ENCODE measurements at regions not wholly inside any gene's neighbourhood (a gene's known extent, or its start where the extent isn't known, plus 50 kb on each side); places are given as distances from the start of the nearest gene placed in this dataset.
"Not testable (repeated sequence)": the region's sequence is repeated elsewhere in the genome, so short reads cannot be mapped to it uniquely, and the experiment has no call there.

DNA sequence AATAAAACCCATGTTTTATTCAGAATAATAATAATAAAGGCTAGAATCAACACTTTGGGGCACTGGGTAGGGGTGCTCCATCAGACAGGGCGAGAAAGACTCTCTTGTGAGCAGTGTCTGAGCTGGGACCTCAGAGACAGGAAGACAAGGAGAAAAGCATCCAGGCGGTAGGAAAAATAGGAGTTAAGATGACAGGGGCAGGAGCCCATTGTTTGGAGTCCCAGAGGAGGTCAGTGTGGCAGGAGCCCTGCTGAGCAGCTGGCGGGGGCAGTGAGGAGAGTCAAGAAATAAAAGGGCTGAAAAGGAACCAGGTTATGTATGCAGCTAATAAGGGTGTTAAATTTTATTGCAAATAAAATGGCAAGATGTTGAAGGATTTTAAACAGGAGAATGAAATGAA is 457.4 kb downstream of the FBXO15 start:
- H3K36me3 ChIP-seq (ENCODE audit: control insufficient read depth, low read depth, low read length), result no peaks in the 10 kb centered on the region
- H3K9me3 ChIP-seq (ENCODE audit: control insufficient read depth, low read depth, low read length), result no peaks in the 10 kb centered on the region
- peaks cover 11% of the 10 kb centered on the region for H3K4me1 ChIP-seq (ENCODE audit: control insufficient read depth, low read depth, low read length)
- no peak overlapping the region for H3K9ac ChIP-seq (ENCODE audit: low read length)
- no peak overlapping the region for H3K4me3 ChIP-seq (ENCODE audit: low read length)
- no peak overlapping the region for H3K27ac ChIP-seq (ENCODE audit: low read length)
- H3K27me3 ChIP-seq (ENCODE audit: control insufficient read depth, insufficient read depth, low read length), result no peaks in the 10 kb centered on the region

DNA sequence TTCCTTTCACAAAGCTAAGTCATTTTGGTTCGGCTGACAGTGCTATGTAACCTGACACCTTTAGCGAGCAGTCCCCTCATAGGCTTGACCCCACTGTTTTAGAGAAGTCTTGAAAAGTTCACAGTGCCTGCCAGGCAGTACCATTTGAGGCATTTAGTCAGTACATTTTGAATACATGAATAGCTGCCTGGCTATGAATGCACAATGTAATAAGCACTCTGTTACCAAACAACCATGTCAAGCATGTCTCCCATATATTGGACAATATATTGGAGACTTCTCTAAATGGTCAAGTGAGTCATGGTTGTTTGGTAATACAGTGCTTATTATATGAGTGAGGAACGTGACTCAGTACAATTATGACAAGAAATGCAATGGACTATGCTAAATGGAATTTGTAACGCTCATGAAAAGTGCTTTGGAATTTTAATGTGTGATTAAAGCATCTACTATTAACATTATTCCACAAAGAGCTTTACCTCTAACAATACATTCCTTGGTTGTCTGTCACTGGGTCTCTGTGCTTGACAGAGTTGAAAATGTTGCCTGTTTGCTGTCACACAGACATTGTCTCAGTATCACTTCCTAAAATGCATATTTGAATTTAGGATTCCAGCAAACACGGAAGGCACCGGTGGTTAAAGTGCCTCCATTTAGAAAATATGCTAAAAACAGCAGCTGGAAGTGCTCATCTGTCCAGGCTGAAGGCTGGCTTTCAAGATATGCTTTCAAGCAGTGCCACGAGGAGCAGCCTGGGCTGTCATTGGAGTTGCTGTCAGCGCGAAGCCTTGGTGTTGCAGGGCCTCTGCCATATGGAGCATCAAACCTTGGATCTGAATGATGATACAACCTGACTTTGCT is 458.6 kb downstream of the FBXO15 start:
- H3K9me3 ChIP-seq (ENCODE audit: control insufficient read depth, low read depth, low read length), result no peaks in the 10 kb centered on the region
- peaks cover 11% of the 10 kb centered on the region for H3K4me1 ChIP-seq (ENCODE audit: control insufficient read depth, low read depth, low read length)
- H3K27me3 ChIP-seq (ENCODE audit: control insufficient read depth, insufficient read depth, low read length), result no peaks in the 10 kb centered on the region
- no peaks in the 10 kb centered on the region for H3K36me3 ChIP-seq (ENCODE audit: control insufficient read depth, low read depth, low read length)
- H3K27ac ChIP-seq (ENCODE audit: low read length), result no peak overlapping the region
- no peak overlapping the region for H3K9ac ChIP-seq (ENCODE audit: low read length)
- no peak overlapping the region for H3K4me3 ChIP-seq (ENCODE audit: low read length)

DNA sequence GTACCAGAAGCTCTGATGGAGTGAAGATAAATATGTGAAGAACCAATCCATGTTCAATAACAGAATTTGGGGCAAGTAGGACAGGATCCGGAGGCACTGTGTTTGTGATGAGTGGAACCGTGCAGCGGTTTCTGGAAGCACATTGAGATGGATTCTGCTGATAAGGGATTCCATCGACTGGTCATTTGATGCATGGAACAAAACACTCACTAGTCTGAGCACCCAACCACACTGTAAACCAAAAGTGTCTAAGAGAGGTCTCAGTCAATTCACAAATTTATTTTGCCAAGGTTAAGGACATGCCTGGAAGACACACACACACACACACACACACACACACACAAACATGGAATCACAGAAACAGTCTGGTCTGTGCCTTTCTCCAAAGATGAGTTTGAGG is 459.5 kb downstream of the FBXO15 start:
- H3K9me3 ChIP-seq (ENCODE audit: control insufficient read depth, low read depth, low read length), result no peaks in the 10 kb centered on the region
- no peaks in the 10 kb centered on the region for H3K27me3 ChIP-seq (ENCODE audit: control insufficient read depth, insufficient read depth, low read length)
- H3K9ac ChIP-seq (ENCODE audit: low read length), result no peak overlapping the region
- H3K36me3 ChIP-seq (ENCODE audit: control insufficient read depth, low read depth, low read length), result no peaks in the 10 kb centered on the region
- peaks cover 11% of the 10 kb centered on the region for H3K4me1 ChIP-seq (ENCODE audit: control insufficient read depth, low read depth, low read length)
- H3K4me3 ChIP-seq (ENCODE audit: low read length), result no peak overlapping the region
- no peak overlapping the region for H3K27ac ChIP-seq (ENCODE audit: low read length)

DNA sequence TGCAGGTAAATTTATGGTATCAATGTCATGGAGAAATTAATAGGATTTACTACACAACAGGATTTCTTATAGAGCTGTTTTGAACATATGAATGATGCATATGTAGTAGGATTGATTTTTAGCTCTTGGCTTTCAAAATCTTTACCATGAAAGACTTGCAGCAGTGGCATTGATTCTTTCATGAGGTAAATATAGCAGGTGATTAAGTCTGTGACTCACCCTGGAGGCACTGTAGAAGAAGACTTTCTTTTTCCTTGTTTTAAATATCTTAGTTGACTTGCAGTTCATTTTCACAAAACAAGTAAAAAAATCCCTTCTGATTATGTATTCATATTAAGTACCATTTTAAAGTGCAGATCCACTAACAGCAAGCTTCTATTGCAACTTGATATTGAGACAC is 463.0 kb downstream of the FBXO15 start:
- Histone ChIP-seq H3K9me3 (ENCODE audit: control insufficient read depth, low read depth, low read length) (no peaks in the 10 kb centered on the region), H3K4me1 (ENCODE audit: control insufficient read depth, low read depth, low read length) (peaks cover 3% of the 10 kb centered on the region), H3K27me3 (ENCODE audit: control insufficient read depth, insufficient read depth, low read length) (no peaks in the 10 kb centered on the region), H3K9ac (ENCODE audit: low read length) (no peak overlapping the region), H3K4me3 (ENCODE audit: low read length) (no peak overlapping the region), H3K36me3 (ENCODE audit: control insufficient read depth, low read depth, low read length) (no peaks in the 10 kb centered on the region), H3K27ac (ENCODE audit: low read length) (no peak overlapping the region)

DNA sequence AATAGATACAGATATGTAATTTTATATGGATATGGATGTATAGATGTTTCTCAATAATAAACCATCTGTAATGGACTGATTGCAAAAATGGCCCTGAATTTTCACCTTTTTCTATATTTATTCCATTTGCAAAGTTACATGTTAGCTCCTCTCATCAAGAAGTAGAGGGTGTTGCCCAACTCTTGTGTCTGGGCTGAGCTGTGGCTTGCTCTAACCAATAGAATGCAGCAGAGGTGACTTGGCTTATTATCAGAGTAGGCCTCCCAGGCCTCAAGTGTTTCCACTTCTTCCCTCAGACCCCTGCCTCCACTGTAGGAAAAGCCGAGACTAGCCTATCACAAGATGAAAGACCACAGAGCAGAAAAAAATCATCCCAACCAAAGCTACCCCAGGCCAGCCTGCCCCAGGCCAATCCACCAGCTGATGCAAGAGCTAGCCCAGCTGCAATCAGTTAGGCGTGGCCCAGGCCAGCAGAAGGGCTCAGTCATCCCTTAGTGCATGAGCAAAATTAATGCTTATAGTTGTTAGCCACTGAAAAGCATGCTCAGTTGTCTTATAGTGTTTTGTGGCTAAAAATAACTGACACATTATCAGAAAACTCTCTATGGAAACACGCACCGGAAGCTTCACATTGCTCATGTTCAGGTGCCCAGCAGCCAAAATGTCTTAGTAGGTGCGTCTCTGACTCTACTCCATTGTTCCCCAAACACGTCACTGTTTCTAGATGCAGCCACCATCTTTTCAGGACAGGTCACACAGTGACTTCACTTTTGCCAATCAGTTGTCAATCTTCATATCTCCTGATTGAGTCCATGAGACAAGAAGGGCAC is 464.0 kb downstream of the FBXO15 start:
- no peak overlapping the region for H3K27ac ChIP-seq (ENCODE audit: low read length)
- no peaks in the 10 kb centered on the region for H3K4me1 ChIP-seq (ENCODE audit: control insufficient read depth, low read depth, low read length)
- no peak overlapping the region for H3K4me3 ChIP-seq (ENCODE audit: low read length)
- H3K9ac ChIP-seq (ENCODE audit: low read length), result no peak overlapping the region
- no peaks in the 10 kb centered on the region for H3K9me3 ChIP-seq (ENCODE audit: control insufficient read depth, low read depth, low read length)
- no peaks in the 10 kb centered on the region for H3K27me3 ChIP-seq (ENCODE audit: control insufficient read depth, insufficient read depth, low read length)
- H3K36me3 ChIP-seq (ENCODE audit: control insufficient read depth, low read depth, low read length), result no peaks in the 10 kb centered on the region

DNA sequence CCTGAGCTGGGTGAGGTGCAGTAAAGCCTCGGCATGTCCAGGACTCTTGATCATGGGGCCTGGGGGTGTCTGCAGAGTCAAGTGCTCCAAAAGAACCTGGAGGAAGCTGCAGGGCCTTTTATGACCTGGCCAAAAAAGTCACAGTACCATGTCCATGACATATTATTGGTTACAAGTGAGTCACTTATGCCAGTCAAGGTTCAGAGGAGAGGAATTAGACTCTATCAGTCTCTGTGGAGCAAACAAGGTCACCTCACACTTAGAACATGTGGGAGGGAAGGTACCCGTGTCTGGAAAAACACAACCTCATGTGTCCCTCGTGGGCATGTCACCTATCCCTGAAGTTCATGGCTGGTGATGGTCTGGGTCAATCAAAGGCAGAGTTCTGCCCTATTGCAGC is 465.7 kb downstream of the FBXO15 start:
- Histone ChIP-seq H3K27me3 (ENCODE audit: control insufficient read depth, insufficient read depth, low read length) (no peaks in the 10 kb centered on the region), H3K4me1 (ENCODE audit: control insufficient read depth, low read depth, low read length) (no peaks in the 10 kb centered on the region), H3K27ac (ENCODE audit: low read length) (no peak overlapping the region), H3K4me3 (ENCODE audit: low read length) (no peak overlapping the region), H3K9ac (ENCODE audit: low read length) (no peak overlapping the region), H3K36me3 (ENCODE audit: control insufficient read depth, low read depth, low read length) (no peaks in the 10 kb centered on the region), H3K9me3 (ENCODE audit: control insufficient read depth, low read depth, low read length) (no peaks in the 10 kb centered on the region)

DNA sequence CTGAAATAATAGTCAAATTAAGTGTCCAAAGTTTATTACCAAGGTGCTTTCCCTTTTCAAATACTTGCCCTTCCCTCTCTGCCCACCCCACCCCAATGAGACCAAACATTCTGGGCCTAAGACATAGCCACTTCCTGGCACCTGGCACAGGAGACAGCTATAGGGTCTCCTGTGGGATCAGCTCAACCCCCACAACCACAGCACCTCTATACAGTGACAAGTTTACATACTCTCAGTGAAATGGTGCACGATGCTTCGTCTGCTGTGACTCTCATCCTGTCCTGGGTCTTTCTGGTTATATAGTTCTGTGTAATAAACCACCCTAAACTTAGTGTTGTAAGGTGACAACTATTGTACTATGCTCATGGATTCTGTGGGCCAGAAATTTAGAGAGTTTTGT is 466.2 kb downstream of the FBXO15 start:
- Histone ChIP-seq H3K4me3 (ENCODE audit: low read length) (no peak overlapping the region), H3K9me3 (ENCODE audit: control insufficient read depth, low read depth, low read length) (no peaks in the 10 kb centered on the region), H3K9ac (ENCODE audit: low read length) (no peak overlapping the region), H3K27ac (ENCODE audit: low read length) (no peak overlapping the region), H3K27me3 (ENCODE audit: control insufficient read depth, insufficient read depth, low read length) (no peaks in the 10 kb centered on the region), H3K4me1 (ENCODE audit: control insufficient read depth, low read depth, low read length) (no peaks in the 10 kb centered on the region), H3K36me3 (ENCODE audit: control insufficient read depth, low read depth, low read length) (no peaks in the 10 kb centered on the region)

DNA sequence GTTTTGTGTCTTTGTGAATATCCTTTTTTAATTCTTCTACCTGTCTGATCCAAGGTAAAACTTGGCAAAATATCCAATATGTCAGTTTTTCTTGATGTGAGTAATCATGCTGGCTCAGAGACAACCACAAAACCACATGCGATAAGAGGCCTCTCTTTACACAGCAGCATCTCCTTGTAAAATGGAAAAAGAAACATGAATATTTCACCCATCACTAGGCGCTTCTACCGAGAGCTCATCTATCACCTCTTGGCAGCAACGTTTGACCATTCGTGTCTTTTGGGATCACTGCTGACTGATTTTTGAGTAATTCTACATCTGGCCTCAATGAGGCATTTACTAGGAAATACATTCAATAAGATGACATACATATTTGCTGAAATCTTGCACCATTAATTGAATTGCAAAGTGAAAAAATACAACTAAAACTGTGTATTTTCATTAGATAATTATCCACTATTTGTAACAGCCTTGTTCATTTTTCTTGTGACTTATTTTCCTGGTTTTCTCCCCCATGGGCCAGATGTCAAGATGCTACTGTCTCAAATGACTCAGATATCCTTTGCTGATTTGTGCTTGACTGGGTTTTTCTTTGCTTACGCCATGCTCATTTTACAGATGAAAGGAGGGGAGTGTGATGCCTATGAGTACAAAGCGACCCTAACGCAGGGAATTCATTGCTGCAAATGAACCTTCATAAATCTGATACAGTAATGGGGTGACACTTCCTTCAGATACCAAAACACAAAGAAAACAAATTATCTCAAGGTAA is 467.5 kb downstream of the FBXO15 start:
- Histone ChIP-seq H3K4me1 (ENCODE audit: control insufficient read depth, low read depth, low read length) (no peaks in the 10 kb centered on the region), H3K4me3 (ENCODE audit: low read length) (no peak overlapping the region), H3K27me3 (ENCODE audit: control insufficient read depth, insufficient read depth, low read length) (no peaks in the 10 kb centered on the region), H3K36me3 (ENCODE audit: control insufficient read depth, low read depth, low read length) (no peaks in the 10 kb centered on the region), H3K9me3 (ENCODE audit: control insufficient read depth, low read depth, low read length) (no peaks in the 10 kb centered on the region), H3K9ac (ENCODE audit: low read length) (no peak overlapping the region), H3K27ac (ENCODE audit: low read length) (no peak overlapping the region)

DNA sequence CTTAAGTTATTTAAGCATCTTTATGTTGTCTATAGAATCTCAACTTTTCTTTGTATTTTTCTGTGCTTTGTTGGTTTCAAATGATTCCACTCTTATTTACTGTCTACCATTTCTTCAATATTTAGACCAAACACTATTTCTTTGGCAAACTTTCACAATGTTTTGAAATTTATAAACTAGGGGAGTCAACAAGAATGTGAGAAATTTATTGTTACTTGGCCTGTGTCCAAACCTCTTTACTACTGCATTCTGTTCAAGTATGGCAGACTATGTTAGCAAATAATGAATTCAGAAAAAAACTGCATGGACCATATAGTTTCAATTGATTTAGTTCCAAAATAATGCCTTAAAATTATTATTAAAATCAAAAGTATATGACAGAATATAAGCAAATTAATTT is 470.2 kb downstream of the FBXO15 start:
- H3K27me3 ChIP-seq (ENCODE audit: control insufficient read depth, insufficient read depth, low read length), result no peaks in the 10 kb centered on the region
- H3K36me3 ChIP-seq (ENCODE audit: control insufficient read depth, low read depth, low read length), result no peaks in the 10 kb centered on the region
- H3K4me1 ChIP-seq (ENCODE audit: control insufficient read depth, low read depth, low read length), result no peaks in the 10 kb centered on the region
- no peak overlapping the region for H3K4me3 ChIP-seq (ENCODE audit: low read length)
- no peak overlapping the region for H3K27ac ChIP-seq (ENCODE audit: low read length)
- no peak overlapping the region for H3K9ac ChIP-seq (ENCODE audit: low read length)
- no peaks in the 10 kb centered on the region for H3K9me3 ChIP-seq (ENCODE audit: control insufficient read depth, low read depth, low read length)

DNA sequence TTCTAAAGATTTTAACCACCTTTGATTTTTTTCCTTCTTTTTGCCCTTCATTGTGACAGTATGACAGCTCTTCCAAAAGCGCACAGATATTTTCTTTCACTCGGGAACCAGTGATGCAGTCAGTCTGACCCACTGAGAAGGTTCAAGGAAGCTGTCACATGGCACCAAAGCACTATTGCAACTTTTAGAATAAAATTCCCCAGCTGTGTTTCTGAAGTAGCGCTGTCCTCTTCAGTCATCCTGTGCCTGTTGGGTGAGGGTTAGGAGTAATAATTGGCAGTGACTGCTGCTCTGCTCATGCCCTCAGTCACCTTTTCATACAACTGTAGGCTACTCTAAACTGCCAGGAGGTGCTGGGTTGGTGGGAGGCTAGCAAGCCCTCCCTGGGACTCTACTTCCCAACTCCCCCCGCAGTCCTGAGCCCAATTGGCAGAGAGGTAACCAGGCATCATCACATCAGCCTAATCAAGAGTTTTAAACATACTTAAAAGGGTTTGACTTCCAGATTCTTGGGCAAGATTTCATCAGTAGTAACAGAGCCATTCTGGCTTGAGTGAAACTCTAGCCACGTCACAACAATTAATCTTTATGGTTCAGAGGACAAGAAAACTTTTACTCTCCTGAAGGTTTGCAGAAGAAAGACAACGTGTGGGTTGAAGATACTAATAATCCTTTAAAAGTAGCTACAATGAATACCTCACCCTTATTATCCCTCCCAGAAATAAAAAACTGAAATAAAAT is 473.3 kb downstream of the FBXO15 start:
- H3K27me3 ChIP-seq (ENCODE audit: control insufficient read depth, insufficient read depth, low read length), result no peaks in the 10 kb centered on the region
- no peaks in the 10 kb centered on the region for H3K9me3 ChIP-seq (ENCODE audit: control insufficient read depth, low read depth, low read length)
- no peaks in the 10 kb centered on the region for H3K4me1 ChIP-seq (ENCODE audit: control insufficient read depth, low read depth, low read length)
- no peaks in the 10 kb centered on the region for H3K36me3 ChIP-seq (ENCODE audit: control insufficient read depth, low read depth, low read length)
- H3K27ac ChIP-seq (ENCODE audit: low read length), result no peak overlapping the region
- no peak overlapping the region for H3K4me3 ChIP-seq (ENCODE audit: low read length)
- H3K9ac ChIP-seq (ENCODE audit: low read length), result no peak overlapping the region

DNA sequence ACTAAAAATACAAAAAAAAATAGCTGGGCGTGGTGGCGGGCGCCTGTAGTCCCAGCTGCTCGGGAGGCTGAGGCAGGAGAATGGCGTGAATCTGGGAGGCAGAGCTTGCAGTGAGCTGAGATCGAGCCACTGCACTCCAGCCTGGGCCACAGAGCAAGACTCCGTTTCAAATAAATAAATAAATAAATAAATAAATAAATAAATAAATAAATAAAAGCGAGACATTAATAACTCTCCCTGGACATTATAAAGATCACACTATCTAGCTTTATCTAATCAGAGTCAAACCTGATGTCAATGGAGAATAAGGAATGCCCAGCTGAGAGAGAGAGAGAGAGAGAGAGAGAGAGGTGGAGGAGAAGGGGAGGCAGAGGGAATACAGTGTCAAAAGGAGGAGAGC is 476.2 kb downstream of the FBXO15 start:
- H3K4me3 ChIP-seq (ENCODE audit: low read length); H3K9me3 ChIP-seq (ENCODE audit: control insufficient read depth, low read depth, low read length); H3K36me3 ChIP-seq (ENCODE audit: control insufficient read depth, low read depth, low read length); H3K9ac ChIP-seq (ENCODE audit: low read length); H3K27ac ChIP-seq (ENCODE audit: low read length); H3K4me1 ChIP-seq (ENCODE audit: control insufficient read depth, low read depth, low read length); H3K27me3 ChIP-seq (ENCODE audit: control insufficient read depth, insufficient read depth, low read length): not testable (repeated sequence)
